GM18498 (cell line): ENCODE measurements at regions not wholly inside any gene's neighbourhood (a gene's known extent, or its start where the extent isn't known, plus 50 kb on each side); places are given as distances from the start of the nearest gene placed in this dataset.

Source experiments
- ATAC-seq: cut with Tn5 transposase; IDR thresholded peaks from one replicate; pipeline ENCODE4 v1.9.1; 2021; ENCODE audit warnings: mild to moderate bottlenecking, moderate library complexity; ENCODE audit not compliant: unreplicated experiment

- no peak for ATAC-seq
Observed at GRCh38 chr17:33809748-33810147, 445.3 kb upstream of the CCL2 start.

- no peak for ATAC-seq
Observed at GRCh38 chr17:33811004-33811760, 443.9 kb upstream of the CCL2 start.

- ATAC-seq: no peak
Observed at GRCh38 chr17:33811984-33812577, 443.0 kb upstream of the CCL2 start.

- no peak for ATAC-seq
Observed at GRCh38 chr17:33814852-33815251, 440.2 kb upstream of the CCL2 start.

- ATAC-seq: no peak
Observed at GRCh38 chr17:33816036-33816435, 439.0 kb upstream of the CCL2 start.

GRCh38 chr17:33816842-33817617 lies 438.1 kb upstream of the CCL2 start:
- no peak for ATAC-seq

- ATAC-seq: no peak
Observed at GRCh38 chr17:33819539-33819938, 435.5 kb upstream of the CCL2 start.

GRCh38 chr17:33832262-33832661 lies 422.8 kb upstream of the CCL2 start:
- no peak for ATAC-seq

- no peak for ATAC-seq
Observed at GRCh38 chr17:33837281-33837680, 417.8 kb upstream of the CCL2 start.

GRCh38 chr17:33838281-33838680 lies 416.8 kb upstream of the CCL2 start:
- no peak for ATAC-seq

GRCh38 chr17:33847900-33848299 lies 407.2 kb upstream of the CCL2 start:
- no peak for ATAC-seq

- ATAC-seq: no peak
Observed at GRCh38 chr17:33848433-33848832, 406.7 kb upstream of the CCL2 start.

GRCh38 chr17:33854596-33854995 lies 400.5 kb upstream of the CCL2 start:
- ATAC-seq: no peak

- ATAC-seq: no peak
Observed at GRCh38 chr17:33858121-33858520, 397.0 kb upstream of the CCL2 start.

- ATAC-seq: no peak
Observed at GRCh38 chr17:33858682-33859081, 396.4 kb upstream of the CCL2 start.

- no peak for ATAC-seq
Observed at GRCh38 chr17:33862772-33863602, 392.1 kb upstream of the CCL2 start.

GRCh38 chr17:33864758-33865229 lies 390.3 kb upstream of the CCL2 start:
- no peak for ATAC-seq

- ATAC-seq: no peak
Observed at GRCh38 chr17:33868899-33869298, 386.2 kb upstream of the CCL2 start.

- ATAC-seq: no peak
Observed at GRCh38 chr17:33870936-33871335, 384.1 kb upstream of the CCL2 start.

- no peak for ATAC-seq
Observed at GRCh38 chr17:33871720-33872540, 383.2 kb upstream of the CCL2 start.
